ENCODE measurements at regions not wholly inside any gene's neighbourhood (a gene's known extent, or its start where the extent isn't known, plus 50 kb on each side); places are given as distances from the start of the nearest gene placed in this dataset.
"Not testable (repeated sequence)": the region's sequence is repeated elsewhere in the genome, so short reads cannot be mapped to it uniquely, and the experiment has no call there.

GRCh38 chrX:1102786-1103185 is 109.7 kb downstream of the CRLF2 start:
- WGBS (ENCODE audit: missing lambda C conversion rate), result 4% methylated on average over 2 of the region's 3 CpGs
- Histone ChIP-seq H3K4me2 (no peak overlapping the region), H3K4me1 (no peaks in the 10 kb centered on the region), H3K9me3 (peaks cover 2% of the 10 kb centered on the region; the same call in 1 of the 3 replicates), H3K4me3 (no peak overlapping the region), H3K27ac (no peak overlapping the region)
- ChIA-PET CTCF (no interaction called here), POLR2A (no interaction called here)
- FAIRE-seq (no peak), ATAC-seq (no peak), DNase-seq (ENCODE audit: low read depth in 1 of 2, low spot score in 1 of 2) (no peak)
- TF ChIP-seq, protein P1, sequence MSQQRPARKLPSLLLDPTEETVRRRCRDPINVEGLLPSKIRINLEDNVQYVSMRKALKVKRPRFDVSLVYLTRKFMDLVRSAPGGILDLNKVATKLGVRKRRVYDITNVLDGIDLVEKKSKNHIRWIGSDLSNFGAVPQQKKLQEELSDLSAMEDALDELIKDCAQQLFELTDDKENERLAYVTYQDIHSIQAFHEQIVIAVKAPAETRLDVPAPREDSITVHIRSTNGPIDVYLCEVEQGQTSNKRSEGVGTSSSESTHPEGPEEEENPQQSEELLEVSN (IDR thresholded peaks at IDR 0.05; ENCODE audit: borderline replicate concordance, low read depth), result no peak
- no peak for TF ChIP-seq RFX5 (IDR thresholded peaks at IDR 0.05)
- TF ChIP-seq MAZ (IDR thresholded peaks at IDR 0.05; ENCODE audit: borderline replicate concordance, low read depth, low read length), result no peak
- TF ChIP-seq KDM1A (IDR thresholded peaks at IDR 0.05; ENCODE audit: low read depth), result no peak

DNA sequence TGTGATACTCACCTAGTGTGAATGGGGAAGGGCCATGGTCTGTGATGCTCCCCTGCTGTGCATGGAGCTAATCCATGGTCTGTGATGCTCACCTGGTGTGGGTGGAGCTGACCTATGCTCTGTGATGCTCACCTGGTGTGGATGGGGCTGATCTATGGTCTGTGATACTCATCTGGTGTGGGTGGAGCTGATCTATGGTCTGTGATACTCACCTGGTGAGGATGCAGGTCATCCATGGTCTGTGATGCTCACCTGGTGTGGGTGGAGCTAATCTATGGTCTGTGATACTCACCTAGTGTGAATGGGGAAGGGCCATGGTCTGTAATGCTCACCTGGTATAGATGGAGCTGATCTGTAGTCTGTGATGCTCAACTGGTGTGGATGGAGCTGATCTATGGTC is 110.2 kb downstream of the CRLF2 start:
- POLR2A ChIA-PET; ATAC-seq; H3K4me2 ChIP-seq; H3K27ac ChIP-seq; H3K4me3 ChIP-seq; CTCF ChIA-PET; DNase-seq (ENCODE audit: low read depth in 1 of 2, low spot score in 1 of 2); H3K4me1 ChIP-seq; H3K9me3 ChIP-seq; FAIRE-seq: not testable (repeated sequence)

- no peak overlapping the region for H3K4me3 ChIP-seq
- TF ChIP-seq, protein P2, sequence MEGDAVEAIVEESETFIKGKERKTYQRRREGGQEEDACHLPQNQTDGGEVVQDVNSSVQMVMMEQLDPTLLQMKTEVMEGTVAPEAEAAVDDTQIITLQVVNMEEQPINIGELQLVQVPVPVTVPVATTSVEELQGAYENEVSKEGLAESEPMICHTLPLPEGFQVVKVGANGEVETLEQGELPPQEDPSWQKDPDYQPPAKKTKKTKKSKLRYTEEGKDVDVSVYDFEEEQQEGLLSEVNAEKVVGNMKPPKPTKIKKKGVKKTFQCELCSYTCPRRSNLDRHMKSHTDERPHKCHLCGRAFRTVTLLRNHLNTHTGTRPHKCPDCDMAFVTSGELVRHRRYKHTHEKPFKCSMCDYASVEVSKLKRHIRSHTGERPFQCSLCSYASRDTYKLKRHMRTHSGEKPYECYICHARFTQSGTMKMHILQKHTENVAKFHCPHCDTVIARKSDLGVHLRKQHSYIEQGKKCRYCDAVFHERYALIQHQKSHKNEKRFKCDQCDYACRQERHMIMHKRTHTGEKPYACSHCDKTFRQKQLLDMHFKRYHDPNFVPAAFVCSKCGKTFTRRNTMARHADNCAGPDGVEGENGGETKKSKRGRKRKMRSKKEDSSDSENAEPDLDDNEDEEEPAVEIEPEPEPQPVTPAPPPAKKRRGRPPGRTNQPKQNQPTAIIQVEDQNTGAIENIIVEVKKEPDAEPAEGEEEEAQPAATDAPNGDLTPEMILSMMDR (IDR thresholded peaks at IDR 0.05), result no peak
- no peak for TF ChIP-seq RCOR1 (IDR thresholded peaks at IDR 0.05; ENCODE audit: low read depth, low read length)
- TF ChIP-seq FOXS1 (CRISPR knock-in tag; IDR thresholded peaks at IDR 0.05), result no peak
- no peak for TF ChIP-seq HOXB13 (CRISPR knock-in tag; IDR thresholded peaks at IDR 0.05; ENCODE audit: low read depth)
- H3K4me1 ChIP-seq, result no peaks in the 10 kb centered on the region
- CTCF ChIA-PET, result no interaction called here
- POLR2A ChIA-PET, result no interaction called here
- FAIRE-seq (no peak), ATAC-seq (no peak), DNase-seq (ENCODE audit: low read depth in 1 of 2, low spot score in 1 of 2) (no peak)
- WGBS (ENCODE audit: missing lambda C conversion rate), result 32% methylated on average over 9 of the region's 9 CpGs
- H3K27ac ChIP-seq, result no peak overlapping the region
- H3K4me2 ChIP-seq, result no peak overlapping the region
- peaks cover 11% of the 10 kb centered on the region for H3K9me3 ChIP-seq
These were observed 113.2 kb downstream of the CRLF2 start for GRCh38 chrX:1099146-1099770.

DNA sequence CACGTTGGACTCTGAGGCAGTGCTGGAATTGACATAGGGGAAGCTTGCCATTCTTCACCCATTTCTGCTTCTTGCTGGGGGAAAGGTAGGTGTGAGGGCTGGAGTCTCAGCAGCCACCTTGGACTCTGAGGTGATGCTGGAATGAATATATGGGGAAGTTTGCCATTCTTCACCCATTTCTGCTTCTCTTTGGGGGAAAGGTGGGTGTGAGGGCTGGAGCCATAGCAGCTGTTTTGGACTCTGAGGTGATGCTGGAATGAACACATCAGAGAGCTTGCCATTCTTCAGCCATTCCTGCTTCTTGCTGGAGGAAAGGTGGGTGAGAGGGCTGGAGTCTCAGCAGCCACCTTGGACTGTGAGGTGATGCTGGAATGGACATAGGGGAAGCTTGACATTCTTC is 115.1 kb downstream of the CRLF2 start:
- no peak overlapping the region for H3K27ac ChIP-seq
- DNase-seq (ENCODE audit: low read depth in 1 of 2, low spot score in 1 of 2), result no peak
- no peak for ATAC-seq
- ChIA-PET CTCF (no interaction called here), POLR2A (no interaction called here)
- TF ChIP-seq HOXB5 (CRISPR knock-in tag; IDR thresholded peaks at IDR 0.05) (no peak), POLR2AphosphoS2 (conservative IDR thresholded peaks at IDR 0.05; ENCODE audit: low read length) (no peak), RAD21 (conservative IDR thresholded peaks at IDR 0.05 in 1 of 2, IDR thresholded peaks at IDR 0.05 in 1 of 2) (no peak), JUNB (IDR thresholded peaks at IDR 0.05) (no peak), SREBF2 (IDR thresholded peaks at IDR 0.05) (no peak), POLR2A (IDR thresholded peaks at IDR 0.05; ENCODE audit: low read length) (no peak), MAZ (IDR thresholded peaks at IDR 0.05; ENCODE audit: borderline replicate concordance, low read depth, low read length) (no peak), CHD2 (IDR thresholded peaks at IDR 0.05; ENCODE audit: low read length, partially characterized antibody) (no peak), RCOR1 (IDR thresholded peaks at IDR 0.05; ENCODE audit: low read depth, low read length) (no peak), ZNF302 (CRISPR knock-in tag; IDR thresholded peaks at IDR 0.05) (no peak)
- TF ChIP-seq, protein P3, sequence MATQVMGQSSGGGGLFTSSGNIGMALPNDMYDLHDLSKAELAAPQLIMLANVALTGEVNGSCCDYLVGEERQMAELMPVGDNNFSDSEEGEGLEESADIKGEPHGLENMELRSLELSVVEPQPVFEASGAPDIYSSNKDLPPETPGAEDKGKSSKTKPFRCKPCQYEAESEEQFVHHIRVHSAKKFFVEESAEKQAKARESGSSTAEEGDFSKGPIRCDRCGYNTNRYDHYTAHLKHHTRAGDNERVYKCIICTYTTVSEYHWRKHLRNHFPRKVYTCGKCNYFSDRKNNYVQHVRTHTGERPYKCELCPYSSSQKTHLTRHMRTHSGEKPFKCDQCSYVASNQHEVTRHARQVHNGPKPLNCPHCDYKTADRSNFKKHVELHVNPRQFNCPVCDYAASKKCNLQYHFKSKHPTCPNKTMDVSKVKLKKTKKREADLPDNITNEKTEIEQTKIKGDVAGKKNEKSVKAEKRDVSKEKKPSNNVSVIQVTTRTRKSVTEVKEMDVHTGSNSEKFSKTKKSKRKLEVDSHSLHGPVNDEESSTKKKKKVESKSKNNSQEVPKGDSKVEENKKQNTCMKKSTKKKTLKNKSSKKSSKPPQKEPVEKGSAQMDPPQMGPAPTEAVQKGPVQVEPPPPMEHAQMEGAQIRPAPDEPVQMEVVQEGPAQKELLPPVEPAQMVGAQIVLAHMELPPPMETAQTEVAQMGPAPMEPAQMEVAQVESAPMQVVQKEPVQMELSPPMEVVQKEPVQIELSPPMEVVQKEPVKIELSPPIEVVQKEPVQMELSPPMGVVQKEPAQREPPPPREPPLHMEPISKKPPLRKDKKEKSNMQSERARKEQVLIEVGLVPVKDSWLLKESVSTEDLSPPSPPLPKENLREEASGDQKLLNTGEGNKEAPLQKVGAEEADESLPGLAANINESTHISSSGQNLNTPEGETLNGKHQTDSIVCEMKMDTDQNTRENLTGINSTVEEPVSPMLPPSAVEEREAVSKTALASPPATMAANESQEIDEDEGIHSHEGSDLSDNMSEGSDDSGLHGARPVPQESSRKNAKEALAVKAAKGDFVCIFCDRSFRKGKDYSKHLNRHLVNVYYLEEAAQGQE (IDR thresholded peaks at IDR 0.05), result no peak
- TF ChIP-seq, protein P4, sequence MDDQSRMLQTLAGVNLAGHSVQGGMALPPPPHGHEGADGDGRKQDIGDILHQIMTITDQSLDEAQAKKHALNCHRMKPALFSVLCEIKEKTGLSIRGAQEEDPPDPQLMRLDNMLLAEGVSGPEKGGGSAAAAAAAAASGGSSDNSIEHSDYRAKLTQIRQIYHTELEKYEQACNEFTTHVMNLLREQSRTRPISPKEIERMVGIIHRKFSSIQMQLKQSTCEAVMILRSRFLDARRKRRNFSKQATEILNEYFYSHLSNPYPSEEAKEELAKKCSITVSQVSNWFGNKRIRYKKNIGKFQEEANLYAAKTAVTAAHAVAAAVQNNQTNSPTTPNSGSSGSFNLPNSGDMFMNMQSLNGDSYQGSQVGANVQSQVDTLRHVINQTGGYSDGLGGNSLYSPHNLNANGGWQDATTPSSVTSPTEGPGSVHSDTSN (IDR thresholded peaks at IDR 0.05), result no peak
- H3K4me1 ChIP-seq, result no peaks in the 10 kb centered on the region
- peaks cover 11% of the 10 kb centered on the region for H3K9me3 ChIP-seq
- 55% methylated on average over 1 of the region's 1 CpG for WGBS (ENCODE audit: missing lambda C conversion rate)
- no peak overlapping the region for H3K4me3 ChIP-seq
- H3K4me2 ChIP-seq, result no peak overlapping the region
- FAIRE-seq, result no peak
